Islet precursor cell (in vitro differentiated cells): ENCODE measurements at regions not wholly inside any gene's neighbourhood (a gene's known extent, or its start where the extent isn't known, plus 50 kb on each side); places are given as distances from the start of the nearest gene placed in this dataset.
"Not testable (repeated sequence)": the region's sequence is repeated elsewhere in the genome, so short reads cannot be mapped to it uniquely, and the experiment has no call there.

ENCODE experiments used
- DNase-seq: peaks from one replicate; pipeline ENCODE4 v3.0.0-alpha.2; 2018

- DNase-seq = not testable (repeated sequence)
These were observed 170.1 kb downstream of the NRN1 start for GRCh38 chr6:5836597-5836996.

GRCh38 chr6:5833120-5833519 is 173.6 kb downstream of the NRN1 start:
- no peak for DNase-seq

GRCh38 chr6:5832668-5833067 is 174.1 kb downstream of the NRN1 start:
- DNase-seq = no peak

GRCh38 chr6:5831219-5831862 is 175.4 kb downstream of the NRN1 start:
- DNase-seq = not testable (repeated sequence)

- no peak for DNase-seq
These were observed 178.4 kb downstream of the NRN1 start for GRCh38 chr6:5828296-5828695.

GRCh38 chr6:5827056-5827904 is 179.4 kb downstream of the NRN1 start:
- no peak for DNase-seq

- not testable (repeated sequence) for DNase-seq
These were observed 182.2 kb downstream of the NRN1 start for GRCh38 chr6:5824382-5824983.
